ENCODE measurements at regions not wholly inside any gene's neighbourhood (a gene's known extent, or its start where the extent isn't known, plus 50 kb on each side); places are given as distances from the start of the nearest gene placed in this dataset.

DNA sequence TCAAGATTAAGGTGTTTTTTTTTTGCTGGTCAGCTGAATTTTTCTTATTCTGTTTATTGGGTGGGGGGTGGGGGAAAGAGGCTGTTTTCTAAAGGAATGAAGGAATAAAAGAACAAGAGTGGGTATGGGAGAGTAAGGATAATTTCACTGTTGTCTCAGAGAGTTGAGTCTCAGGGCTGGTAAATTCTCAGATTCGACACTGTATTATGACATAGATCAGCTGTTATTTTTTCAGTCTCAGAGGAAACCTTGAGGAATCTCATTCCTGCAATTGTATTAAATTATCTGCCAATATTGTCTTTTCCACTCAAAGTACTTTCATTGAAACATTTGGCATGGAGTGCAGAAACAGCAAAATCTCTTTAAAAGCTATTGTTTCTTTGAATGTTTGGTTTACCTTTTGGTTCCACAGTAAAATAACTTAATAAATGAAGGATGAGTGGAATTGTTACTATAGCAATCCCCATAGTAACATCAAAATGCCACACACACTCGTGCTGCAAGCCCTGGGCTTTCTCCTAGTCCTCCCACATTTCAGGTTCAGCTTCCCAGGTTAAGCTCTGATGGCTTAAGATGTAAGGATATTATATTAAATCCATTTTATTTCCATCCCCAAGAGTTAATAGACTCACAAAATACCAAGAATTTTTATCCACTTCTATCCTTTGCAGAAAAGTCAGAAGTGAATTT is 478.7 kb upstream of the TCF4 start:
- DNase-seq, result no peak

GRCh38 chr18:56065086-56065485 is 477.1 kb upstream of the TCF4 start:
- no peak for DNase-seq

DNA sequence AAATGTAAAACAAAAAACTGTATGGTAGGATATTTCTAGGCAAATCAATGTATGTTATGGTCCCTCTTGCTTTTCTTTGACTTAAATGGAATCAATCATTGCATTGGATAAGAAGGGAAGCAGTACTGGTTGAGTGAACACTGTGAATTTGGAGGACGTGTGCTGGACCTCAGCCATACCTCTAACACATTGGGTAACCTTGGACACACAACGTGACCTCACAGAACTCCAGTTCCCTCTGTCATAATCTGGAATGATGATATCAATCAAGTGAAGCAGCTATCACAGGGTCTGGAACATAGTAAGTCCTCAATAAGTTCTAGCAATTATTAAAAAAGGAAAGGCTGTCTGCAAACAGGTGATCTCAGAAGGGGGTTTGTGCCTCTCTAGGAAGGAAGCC is 474.9 kb upstream of the TCF4 start:
- no peak for DNase-seq

- no peak for DNase-seq
Measured at GRCh38 chr18:56060967-56061541, 473.1 kb upstream of the TCF4 start.

DNA sequence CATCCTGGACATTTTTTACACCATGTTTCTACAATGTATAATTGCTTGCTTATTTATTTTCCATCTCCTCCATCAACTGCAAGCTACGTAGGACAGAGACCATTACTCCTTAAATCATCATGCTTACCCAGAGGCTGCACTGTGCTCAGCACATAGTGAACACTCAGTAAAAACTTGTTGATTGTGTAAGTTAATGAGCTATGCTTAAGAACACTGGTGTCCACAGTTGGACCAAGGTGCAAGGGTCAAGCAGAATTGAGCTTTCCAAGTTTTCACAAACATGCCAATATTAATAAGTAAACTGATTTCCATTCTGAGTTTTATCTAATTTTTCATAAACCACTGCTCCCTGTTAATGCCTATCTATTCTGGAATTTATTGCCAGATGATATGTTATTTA is 464.2 kb upstream of the TCF4 start:
- DNase-seq, result no peak

DNA sequence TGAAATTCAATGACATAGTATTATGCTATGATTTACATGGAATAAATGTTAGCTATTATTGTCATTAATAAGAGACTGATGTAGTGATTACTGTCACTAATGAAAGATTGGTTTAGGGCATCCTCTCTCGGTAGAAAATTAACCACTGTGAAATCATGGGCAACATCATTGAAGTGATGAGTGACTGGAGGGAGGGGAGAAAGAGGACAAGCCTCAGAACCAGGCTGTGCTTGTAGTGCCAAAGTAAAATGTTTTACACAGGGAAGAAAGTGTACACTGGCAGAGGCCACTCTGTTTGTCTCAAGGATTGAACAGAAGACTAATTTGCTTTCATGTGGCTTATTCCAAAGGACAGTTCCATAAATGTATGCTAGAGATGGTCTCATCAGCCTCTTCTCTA is 456.2 kb upstream of the TCF4 start:
- no peak for DNase-seq

DNA sequence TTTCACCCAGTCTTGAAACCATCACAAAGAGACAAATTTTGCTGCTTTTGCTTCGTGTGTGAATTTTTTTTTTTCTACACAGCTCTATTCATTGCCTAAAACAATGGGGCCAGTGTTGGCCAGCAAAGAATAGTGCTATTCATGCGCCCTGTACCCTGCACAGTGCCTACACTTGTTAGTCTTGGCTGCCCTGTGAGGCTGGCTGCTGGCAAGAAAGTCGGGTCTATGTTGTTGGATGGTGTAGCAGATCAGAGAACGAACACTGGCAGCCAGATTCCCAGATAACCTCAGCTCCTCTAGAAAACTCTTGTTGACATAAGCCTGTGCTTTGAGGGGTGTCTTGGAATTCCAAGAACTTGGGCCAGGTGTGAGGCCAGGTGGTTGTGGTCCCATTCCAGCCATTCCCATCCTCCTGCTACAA is 455.7 kb upstream of the TCF4 start:
- no peak for DNase-seq

- DNase-seq, result no peak
Measured at GRCh38 chr18:56042915-56043536, 455.0 kb upstream of the TCF4 start.

GRCh38 chr18:56038171-56039030 is 450.4 kb upstream of the TCF4 start:
- no peak for DNase-seq

DNA sequence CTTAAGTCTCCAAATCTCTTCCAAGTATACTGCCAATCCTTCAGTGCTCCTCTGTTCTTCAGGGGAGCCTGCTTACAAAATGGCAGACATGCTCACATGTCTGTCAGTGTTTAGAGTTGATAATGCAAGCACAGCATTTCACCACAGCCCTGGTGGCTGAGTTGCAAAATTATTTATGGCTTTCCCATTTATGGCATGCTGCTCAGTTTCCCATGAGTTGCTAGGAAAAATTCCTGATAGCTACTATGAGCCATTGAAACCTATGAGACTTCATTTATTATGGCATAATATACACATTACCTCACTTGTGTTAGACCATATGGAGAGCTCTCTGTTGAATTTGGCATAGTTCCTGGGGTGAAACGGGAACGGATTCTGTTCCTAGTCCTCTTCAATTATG is 448.7 kb upstream of the TCF4 start:
- DNase-seq, result no peak

GRCh38 chr18:56035546-56035945 is 447.6 kb upstream of the TCF4 start:
- DNase-seq, result no peak

- no peak for DNase-seq
Measured at GRCh38 chr18:56034949-56035348, 447.0 kb upstream of the TCF4 start.

DNA sequence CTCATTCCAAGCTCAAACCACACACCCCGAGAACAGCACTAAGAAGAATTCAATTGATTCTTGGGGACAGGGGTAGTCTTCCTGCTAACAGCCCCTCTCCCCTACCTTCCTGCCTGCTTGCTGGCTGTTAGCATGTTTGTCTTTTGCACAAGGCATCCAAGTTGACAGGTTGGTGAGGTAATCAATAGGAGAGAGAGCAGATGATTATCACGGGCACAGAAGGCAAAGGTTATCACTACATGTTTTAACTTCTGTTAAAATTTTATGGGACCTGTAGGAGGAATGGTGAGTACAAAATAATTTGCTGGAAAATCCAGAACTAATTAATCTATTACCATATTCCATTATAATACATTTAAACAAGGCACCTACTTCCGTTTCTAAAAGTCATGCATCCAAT is 442.1 kb upstream of the TCF4 start:
- DNase-seq, result no peak

DNA sequence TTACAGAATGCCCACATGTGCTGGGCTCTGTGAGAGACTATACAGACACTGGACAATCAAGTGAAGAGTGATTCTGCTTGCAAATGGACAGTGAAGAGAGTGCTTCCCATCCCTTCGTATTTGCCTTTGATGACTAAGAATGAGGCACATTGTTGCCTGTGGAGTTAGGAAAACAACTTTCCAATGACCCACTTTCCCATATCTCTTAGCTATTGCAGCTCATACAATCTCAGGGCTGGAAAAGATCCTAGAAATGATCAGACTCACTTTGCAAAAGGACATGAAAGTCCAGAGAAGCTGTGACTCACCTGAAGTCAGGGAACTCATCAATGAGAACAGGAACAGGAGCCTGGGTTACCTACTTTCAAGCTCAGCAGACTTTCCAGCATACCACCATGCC is 440.5 kb upstream of the TCF4 start:
- DNase-seq, result no peak

DNA sequence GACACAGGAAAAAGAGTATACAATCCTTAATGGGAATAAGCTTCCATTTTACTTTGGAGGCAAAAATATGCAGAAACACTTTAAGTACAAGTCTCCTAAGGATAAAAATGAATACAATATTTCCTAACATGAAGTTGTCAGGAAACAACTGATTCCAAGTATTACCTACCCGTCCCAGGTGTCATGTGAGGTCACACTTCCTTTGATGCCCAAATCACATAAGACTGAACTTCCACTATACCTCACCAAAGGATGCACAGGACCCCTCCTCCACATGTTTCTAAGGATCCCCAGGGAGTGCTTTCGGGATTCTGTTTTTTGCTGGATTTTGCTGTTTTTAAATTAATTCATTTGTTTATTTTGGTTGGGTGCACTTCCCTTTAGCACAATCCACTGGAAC is 438.5 kb upstream of the TCF4 start:
- no peak for DNase-seq

DNA sequence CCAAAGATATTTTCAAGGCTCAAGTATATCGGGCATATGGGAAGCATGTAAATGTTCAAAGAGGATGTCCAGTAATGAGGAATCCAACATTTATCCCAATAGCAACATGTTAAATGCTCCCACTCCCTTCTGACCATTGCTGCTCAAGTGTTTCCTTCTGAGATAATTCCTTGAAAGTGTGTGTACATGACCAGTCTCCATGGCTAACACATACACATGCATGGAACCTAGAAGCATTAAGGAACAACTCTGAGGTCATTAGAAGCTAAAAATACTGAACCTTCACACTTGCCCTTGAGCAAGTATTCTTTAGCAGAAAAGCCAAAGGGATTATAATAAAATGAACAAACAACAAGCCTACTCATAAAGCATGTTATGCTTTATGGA is 433.8 kb upstream of the TCF4 start:
- DNase-seq, result no peak

- peak; percentile 9 for DNase-seq
Measured at GRCh38 chr18:56021136-56021808, 433.3 kb upstream of the TCF4 start.

DNA sequence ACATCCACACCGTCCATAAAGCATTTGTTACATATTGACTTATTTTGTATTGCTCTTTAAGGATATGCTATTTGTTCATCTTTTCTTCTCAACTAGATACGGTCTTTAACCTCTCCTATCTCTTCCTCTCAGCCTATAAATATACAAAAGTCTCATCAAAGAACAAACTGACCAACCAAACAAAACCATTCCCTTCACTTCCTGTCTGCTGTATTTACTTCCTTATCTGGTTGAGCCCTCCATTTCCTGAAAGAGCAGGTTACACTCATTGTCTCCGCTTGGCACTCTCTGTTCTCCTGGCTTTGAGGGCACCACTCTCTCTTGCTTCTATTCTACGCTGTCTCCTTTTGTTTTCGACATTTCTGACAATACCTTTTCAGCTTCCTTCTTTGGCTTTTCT is 431.9 kb upstream of the TCF4 start:
- DNase-seq, result no peak

GRCh38 chr18:56019156-56019555 is 431.2 kb upstream of the TCF4 start:
- DNase-seq, result no peak

DNA sequence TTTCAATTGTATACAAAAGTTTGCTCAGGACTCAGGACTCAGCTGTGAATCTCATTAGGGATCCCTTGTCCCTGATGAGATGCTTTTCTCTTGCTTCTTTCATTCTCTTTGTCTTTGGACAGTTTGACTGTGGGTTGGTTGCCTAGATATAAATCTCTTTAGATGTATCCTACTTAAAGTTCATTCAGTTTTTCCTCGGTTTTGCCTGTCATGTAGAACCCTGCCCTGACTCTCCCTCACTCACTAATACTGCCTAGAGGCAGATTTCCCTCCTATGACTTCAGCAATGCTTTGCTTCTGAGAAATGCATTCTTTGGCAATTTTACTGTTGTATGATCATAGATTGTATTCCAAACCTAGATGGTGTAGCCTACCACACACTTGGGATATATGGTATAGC is 421.4 kb upstream of the TCF4 start:
- DNase-seq, result no peak

DNA sequence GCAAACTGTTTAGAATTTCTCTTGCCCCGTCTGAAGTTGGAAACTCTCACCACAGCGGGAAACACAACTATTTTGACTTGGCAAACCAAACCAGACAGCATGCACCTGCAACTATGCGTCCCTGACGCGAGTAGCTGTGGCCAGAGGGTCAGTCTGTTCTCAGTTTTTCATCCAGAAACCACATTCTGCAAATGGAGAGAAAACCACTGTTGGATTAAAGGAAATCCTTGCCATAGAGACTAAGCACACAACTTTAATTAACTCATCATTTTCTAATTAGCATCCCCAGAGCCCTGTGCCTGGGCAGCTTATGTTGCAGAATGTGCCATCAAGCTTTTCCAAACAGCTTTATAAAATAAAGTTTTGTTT is 415.7 kb upstream of the TCF4 start:
- no peak for DNase-seq

DNA sequence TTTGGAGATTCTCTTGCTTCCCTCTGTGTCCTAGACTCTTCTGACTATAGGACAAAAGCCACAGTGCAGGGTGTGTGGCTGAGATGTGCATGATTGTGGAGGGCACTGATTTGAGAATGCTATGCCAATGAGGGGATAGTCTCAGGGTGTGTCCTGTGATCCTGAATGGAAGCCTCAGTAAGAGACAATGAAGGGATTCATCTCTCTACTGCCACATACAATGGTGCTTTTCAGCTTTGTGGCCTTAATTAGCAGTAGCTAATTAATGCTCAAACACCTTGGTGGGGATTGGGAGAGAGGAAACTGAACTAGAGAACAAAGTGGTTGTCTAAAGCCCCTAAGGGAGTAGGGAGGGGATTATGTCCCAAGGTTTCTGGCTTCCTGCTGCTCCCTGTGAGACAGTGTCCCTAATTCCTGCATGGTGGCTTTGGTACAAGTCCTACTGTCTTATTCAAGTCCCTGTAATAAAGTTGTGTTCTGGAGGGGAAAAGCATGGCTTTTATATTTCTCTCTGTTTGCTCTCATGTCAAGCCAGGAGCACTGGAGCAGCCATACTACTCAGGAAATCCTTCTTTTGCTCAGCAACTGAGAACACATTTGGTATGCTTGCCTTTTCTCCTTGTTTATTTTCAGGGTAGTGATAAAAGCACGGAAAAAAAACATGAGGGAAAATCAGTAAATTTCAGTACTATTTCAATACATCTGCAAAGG is 415.2 kb upstream of the TCF4 start:
- DNase-seq, result no peak

DNA sequence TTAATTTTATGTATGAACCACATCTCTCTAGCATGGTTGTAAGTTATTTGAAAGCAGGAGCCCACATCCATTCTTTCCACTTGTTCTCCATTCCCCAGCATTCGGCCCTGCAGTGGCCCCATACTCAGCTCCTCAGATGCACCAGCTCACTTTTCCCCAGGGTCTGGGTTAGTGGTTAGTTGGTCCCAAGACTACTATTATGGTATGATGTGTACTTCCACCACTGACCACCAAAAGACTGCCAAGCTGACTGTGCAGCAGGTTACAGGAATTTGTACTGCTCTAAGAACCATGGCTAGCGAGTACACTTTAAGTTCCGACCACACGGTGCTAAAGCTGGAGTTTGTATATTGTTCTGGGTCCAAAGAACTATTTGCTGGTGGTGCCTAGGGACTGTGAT is 413.6 kb upstream of the TCF4 start:
- DNase-seq, result no peak

Data from HCEC 1CT (cell line).